ENCODE measurements at regions not wholly inside any gene's neighbourhood (a gene's known extent, or its start where the extent isn't known, plus 50 kb on each side); places are given as distances from the start of the nearest gene placed in this dataset.

DNA sequence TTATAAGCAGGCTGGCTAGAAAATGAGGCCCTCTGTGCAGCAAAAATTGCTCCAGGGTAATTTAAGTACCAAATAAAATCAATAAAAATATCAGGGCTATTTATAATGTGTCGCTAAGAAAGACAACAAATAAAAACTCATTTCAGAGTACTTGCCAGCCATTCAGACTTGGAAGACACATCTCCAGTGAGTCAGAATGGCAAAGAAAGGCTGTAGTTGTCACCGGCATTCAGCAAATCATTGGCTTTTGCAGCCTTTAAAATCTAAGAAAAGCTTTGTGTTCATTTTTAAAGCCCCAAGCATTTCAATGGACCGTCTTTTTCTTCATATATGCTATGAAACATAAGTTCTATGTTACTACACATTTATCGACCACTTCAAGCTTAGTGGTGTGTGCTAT lies 141.1 kb upstream of the HNMT start:
- DNase-seq = no peak

DNA sequence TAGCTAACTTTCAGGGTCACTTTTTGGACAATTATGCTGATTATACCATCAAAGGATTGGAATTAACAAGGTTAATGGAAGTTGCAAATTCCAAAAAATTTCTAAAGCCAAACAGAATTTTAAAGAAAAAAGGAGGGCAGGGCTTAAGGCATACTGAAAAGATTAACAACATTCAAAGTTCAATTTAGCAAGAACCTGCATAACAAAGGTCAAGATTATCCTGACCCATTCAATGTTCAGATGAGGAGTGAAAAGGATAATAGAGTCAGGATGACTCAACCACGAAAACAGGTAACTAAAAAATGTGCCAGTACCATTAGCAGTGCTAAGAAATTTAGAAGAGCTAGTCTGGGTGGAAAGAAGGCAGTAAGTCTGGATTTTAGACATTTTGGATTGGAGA lies 139.8 kb upstream of the HNMT start:
- no peak for DNase-seq

DNA sequence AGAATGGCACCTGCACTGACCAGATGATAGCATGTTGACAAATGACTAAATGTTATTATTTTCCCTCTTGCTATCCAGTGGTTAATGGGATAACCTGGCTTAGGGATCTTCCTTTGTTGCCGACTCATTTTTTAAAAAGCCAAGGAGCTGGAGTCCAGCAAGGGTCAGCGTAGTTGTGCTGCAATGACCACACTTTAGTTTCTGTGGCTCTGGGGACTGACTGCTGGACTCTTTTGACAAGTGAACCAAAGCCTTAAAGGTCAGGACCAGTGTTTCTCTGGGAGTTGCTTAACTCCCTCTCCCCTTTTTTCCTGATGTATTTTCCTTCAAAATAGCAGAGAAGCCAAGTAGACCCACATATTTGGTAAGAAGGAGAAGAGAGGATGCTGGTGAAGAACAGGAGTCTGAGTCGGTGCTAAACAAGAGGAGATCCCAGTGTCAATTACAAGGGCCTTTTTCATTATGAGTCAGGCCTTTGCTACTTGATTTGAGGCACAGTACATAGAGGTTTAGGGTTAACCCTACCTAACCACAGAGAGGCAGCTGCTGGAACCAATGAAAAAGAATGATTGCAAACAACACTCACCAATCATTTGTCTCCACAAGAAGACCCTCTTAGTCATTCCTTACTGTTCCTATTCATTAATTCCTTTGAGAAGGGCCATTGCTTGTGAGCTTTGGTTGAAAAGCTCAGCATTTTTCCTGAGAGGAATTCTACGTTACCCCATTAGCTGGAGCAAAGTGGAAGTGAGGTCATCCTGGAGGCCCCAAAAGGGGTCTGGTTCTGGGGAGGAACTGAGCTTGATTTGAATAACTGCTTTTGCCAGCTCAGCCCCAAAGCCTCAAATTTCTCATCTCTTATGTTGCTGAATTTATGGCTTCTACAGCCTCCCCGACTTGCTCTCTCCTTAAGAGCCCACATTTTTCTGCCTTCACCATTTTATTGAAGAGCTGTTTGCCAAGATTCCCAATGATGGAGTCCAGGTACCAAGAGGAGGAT lies 137.6 kb upstream of the HNMT start:
- no peak for DNase-seq

GRCh38 chr2:137828624-137829023 lies 135.6 kb upstream of the HNMT start:
- DNase-seq = no peak

DNA sequence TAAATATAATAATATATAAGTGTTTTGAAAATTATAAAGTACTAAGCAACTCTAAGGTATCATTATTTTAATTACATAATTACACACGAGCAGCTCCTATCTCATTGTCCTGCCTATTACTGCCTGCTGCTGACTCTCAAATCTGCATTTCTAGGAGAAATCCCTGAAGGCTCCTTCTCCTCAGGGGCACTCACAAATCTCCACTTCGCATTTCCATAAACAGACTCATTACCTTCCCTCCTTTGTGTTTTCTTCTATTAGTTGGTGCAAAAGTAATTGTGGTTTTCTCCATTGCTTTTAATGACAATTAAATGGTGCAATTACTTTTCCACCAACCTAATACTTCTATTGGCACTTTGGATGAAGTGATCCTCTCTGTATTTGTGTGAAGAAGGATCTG lies 135.0 kb upstream of the HNMT start:
- no peak for DNase-seq

DNA sequence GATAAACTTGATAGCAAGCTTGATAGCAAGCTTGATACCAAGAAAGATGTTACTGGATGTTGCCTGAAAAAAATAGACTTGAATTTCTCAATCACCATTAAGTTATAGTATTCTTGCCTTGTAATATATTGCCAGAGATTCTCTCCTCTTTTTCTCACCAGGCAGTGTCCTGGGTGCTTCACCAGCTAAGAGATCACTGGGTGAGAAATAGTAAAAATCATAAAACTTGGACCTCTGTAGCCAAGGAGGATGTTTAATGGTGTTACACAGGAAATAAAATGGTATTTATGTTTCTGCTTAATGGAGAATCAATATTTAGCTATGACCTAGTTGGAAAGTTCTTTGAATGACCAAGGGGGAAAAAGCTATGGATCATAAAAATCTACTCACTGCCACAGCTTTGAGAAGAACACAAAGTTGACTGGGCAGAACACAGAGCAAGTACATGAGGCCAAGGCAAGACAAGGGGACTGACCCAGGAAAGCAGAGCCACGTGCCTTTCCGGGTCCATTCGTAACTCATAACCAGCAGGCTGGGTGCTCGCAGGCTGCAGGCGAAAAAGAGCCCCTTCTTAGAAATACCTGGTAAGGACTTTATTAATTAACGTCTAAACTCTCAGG lies 129.4 kb upstream of the HNMT start:
- no peak for DNase-seq

- DNase-seq = no peak
Observed at GRCh38 chr2:137836671-137837070, 127.6 kb upstream of the HNMT start.

DNA sequence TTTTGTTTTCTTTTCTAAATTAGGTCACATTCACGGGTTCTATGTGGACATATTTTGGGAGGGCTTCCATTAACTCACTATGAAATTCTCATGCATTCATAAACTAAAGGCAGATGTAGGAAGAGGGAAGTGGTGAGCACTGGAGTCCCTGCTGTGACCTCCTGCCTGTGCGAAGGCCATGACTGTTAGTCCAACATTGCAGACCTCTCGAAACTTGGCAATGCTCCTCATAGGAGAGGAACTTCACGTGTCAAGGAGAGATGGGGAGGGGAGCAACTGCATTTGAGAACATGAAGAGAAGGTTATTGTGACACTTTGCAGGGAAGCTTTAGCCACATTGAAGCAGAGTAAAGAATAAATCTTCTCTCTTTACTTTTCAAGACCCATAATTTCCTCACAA lies 126.4 kb upstream of the HNMT start:
- DNase-seq = no peak

DNA sequence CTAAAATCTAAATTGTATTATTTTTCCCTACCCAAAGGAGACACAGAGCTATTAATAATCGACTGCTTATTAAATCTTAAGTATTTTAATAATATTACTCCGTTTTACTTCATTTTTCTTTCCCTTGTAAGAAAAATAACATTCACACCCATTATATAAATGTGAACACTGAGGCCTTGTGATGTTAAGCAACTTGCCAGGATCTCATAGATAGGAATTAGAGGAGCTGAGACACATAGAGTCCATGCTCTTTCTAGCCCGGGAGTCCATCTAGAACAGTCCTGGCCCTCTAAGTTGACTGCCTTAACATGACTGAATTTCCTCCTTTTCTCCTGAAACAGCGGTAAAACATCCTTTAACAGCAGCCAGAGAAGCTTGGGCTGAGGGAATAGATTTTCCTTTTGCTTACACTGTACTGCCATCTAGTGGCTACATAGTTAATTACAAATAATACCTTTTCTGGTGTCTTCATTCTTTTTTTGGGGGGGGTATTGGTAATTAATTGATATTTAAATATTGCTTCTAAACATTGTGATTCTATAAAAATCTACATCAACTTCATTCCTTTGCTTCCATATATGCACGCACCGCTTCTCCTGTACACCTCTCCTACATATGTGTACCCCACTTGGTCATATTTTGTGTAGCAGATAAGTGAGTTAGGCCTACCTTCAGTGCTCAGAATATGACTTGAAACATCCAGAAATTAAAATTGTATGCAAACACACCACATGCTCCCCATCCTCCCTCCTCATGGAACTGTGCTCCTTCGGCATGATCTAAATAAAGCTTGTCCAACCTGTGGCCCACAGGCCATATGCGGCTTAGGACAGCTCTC lies 125.8 kb upstream of the HNMT start:
- peak in 4 of 56 donors; percentile 2 to 13 (median 2) for DNase-seq

DNA sequence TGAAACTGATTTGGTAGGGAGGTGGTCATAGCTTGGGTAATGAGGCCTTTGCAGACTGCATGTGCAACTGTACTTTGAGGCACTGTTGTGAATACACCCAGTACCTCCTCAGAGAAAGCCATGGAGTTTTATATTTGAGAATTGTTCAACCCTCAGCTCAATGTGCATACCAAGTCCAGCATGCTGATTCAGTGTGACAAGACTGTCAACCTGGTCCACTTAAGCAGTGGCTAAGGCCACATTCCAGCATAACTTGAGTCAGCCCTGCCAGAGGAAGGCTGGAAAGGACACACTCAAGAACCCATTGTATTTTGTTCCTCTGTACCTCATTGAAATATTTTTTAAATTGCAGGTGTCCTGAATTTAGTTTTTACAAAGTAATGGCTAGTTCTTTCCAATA lies 121.8 kb upstream of the HNMT start:
- DNase-seq = no peak

DNA sequence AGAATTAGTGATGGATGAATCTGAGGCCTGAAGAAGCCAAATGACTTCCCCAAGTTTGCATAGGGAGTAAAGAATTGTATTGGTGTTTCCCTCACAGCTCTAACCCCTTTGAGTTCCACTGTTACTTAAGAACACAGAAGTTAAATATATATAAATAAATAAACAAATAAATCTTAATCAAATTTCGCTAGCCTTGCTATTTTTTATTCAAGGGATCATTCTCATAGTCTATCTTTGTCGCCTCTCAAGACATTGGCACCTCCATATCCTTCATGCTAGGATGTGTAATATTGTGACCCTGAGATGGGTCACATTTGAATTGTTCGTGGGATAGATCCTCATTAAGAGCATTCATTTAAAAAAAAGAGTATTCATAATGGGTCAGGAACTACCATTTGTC lies 121.3 kb upstream of the HNMT start:
- no peak for DNase-seq

GRCh38 chr2:137845422-137845821 lies 118.9 kb upstream of the HNMT start:
- no peak for DNase-seq

DNA sequence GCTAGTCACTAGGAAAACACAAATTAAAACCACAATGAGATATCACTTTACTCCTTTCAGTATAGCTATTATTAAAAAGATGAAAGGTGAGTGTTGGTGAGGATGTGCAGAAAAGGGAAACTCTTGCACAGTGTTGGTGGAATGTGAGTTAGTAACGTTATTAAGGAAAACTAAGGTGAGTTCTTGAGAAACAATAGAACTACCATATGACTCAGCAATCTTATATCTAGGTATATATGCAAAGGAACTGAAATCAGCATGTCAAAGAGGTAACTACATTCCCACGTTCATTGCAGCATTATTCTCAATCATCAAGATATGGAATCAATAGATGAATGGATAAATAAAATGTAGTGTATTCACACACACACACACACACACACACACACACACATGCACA lies 117.3 kb upstream of the HNMT start:
- DNase-seq = no peak

GRCh38 chr2:137847443-137847842 lies 116.8 kb upstream of the HNMT start:
- DNase-seq = no peak

GRCh38 chr2:137857881-137858280 lies 106.4 kb upstream of the HNMT start:
- DNase-seq = no peak

GRCh38 chr2:137862651-137863050 lies 101.6 kb upstream of the HNMT start:
- no peak for DNase-seq

DNA sequence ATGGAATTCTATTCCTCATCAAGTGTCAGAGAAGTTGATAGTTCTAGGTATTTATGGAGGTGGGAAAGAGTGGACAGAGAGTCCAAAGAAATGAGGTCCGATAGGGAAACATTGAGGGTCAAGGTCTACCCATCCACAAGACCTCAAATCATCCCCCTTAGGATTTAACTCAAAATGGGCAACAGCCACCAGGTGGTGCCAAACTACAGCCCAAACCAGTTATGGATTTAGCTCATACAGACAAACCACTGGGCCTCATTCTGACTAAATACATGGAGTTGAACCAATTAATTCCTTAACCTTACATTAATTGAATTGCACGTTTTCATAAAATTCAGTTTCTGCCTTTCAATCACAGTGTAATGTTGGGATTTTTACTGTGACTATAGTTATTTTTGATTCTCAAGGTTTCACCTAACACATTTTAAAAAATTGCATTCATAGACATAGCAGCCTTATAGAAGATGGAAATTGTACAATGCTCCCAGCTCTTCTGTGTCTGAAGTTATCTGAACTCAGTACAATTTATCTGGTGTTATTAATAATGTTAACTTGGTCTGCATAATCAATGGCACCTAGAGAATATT lies 98.2 kb upstream of the HNMT start:
- DNase-seq = peak in 16 of 56 donors; percentile 0 to 51 (median 9)

GRCh38 chr2:137870682-137871081 lies 93.6 kb upstream of the HNMT start:
- no peak for DNase-seq

DNA sequence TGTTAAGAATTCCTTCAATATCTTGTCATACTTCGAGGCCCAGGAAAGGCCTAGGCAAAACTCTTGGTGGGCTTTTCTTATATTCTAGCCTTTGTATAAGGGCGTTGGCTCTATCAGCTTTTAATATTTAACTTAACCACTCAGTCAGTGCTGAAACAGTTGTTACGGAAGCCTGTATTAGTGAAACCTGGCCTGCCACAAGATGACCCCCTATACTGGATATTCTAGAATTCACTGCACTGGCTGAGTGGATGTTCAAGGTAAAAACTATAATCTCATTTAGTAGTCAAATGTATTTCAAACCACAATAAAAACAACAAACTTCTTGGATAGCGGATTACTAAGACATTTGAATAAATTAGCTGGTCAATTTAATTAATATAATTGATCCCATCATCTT lies 91.7 kb upstream of the HNMT start:
- no peak for DNase-seq

DNA sequence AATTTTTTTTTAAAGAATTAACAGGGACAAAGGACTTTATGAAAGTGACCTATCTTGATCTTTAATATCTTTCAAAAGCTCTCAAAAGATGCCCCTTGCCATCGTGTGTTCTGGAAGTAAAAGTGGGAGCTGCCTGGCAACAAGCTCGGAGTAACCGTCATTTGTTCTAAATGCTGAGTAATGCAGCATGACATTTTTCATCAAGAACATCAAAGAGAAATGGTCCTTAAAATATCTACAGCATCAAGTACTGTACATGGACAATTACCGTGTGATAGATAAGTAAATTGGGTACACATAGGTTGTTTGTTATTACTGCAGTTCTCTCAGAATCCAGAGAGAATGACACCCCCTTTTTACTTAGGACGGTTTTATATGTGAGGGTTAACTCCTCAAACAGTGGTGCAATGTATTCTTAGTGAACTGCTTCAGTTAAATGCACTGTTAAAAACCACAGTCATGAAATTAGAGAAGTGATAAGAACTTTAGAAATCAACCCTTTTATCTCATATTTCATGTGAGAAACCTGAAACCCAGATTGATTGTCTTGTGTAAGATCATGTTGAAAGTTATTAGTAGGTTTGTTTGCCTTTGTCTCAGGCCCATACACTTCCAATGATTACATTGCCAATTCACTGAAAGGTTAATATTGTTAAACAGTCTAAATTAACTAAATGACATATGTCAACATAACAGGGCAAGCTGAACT lies 90.6 kb upstream of the HNMT start:
- DNase-seq = peak in 1 of 56 donors; percentile 5

- no peak for DNase-seq
Observed at GRCh38 chr2:137879121-137879520, 85.2 kb upstream of the HNMT start.
